ENCODE measurements at regions not wholly inside any gene's neighbourhood (a gene's known extent, or its start where the extent isn't known, plus 50 kb on each side); places are given as distances from the start of the nearest gene placed in this dataset.

DNA sequence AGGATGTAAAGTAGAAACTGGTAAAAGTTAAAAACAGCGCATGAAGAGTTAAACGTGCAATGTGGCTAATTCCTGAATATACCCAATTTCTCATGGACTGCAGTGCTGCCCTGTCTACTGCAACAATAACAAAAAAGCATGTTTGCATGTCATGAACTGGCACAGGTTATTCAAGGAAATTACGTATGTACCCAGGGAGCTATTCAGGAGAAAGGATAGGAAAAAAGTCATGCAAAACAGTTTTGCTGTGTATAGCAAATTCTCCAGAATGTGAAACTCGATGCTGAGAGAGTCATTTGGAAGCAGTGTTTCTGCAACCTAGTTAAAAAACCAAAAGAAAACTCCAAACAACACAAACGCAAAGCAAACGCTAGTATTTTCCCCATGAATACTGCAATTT is 381.5 kb upstream of the PRKX start:
- TF ChIP-seq ZFX (IDR thresholded peaks at IDR 0.05; ENCODE audit: borderline replicate concordance), result no peak
- TF ChIP-seq, protein P1, sequence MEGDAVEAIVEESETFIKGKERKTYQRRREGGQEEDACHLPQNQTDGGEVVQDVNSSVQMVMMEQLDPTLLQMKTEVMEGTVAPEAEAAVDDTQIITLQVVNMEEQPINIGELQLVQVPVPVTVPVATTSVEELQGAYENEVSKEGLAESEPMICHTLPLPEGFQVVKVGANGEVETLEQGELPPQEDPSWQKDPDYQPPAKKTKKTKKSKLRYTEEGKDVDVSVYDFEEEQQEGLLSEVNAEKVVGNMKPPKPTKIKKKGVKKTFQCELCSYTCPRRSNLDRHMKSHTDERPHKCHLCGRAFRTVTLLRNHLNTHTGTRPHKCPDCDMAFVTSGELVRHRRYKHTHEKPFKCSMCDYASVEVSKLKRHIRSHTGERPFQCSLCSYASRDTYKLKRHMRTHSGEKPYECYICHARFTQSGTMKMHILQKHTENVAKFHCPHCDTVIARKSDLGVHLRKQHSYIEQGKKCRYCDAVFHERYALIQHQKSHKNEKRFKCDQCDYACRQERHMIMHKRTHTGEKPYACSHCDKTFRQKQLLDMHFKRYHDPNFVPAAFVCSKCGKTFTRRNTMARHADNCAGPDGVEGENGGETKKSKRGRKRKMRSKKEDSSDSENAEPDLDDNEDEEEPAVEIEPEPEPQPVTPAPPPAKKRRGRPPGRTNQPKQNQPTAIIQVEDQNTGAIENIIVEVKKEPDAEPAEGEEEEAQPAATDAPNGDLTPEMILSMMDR (IDR thresholded peaks at IDR 0.05), result no peak

DNA sequence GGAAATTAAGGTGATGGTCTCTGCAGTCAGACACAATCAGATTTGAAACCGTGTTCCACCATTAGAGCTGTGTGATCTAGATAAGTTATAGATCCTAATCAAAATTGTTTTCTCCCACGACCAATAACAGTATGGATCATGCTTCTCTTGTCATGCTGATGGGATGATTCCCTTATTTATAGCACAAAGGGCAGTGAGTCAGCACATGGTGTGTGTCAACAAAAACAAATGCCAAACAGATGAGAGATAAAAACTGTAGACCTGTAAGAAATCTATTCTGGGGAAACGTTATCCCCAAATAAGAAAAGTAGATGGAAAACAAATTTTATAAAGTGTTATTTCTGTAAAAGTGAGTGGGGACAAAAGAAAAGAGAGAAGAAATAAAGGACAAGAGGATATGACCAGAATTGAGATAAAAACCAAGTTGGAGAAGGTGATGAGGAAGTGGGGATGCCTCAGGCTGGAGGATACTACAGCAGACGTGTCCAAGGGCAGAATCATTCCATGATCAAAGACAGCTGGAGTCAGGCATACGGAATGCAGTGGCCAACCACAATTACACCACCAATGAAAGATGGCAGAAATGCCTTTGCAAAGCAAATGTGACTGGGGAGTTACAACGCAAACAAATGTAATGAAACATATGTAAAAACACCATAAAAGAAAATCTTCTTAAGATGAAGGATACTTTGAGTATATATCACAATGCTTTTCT is 377.8 kb upstream of the PRKX start:
- H3K27ac ChIP-seq, result no peak overlapping the region
- no peak for TF ChIP-seq ZFX (IDR thresholded peaks at IDR 0.05; ENCODE audit: borderline replicate concordance)
- TF ChIP-seq, protein P1 (IDR thresholded peaks at IDR 0.05), result no peak

More for the DNA sequence above, 381.5 kb upstream of the PRKX start:
- H3K27ac ChIP-seq, result no peak overlapping the region

DNA sequence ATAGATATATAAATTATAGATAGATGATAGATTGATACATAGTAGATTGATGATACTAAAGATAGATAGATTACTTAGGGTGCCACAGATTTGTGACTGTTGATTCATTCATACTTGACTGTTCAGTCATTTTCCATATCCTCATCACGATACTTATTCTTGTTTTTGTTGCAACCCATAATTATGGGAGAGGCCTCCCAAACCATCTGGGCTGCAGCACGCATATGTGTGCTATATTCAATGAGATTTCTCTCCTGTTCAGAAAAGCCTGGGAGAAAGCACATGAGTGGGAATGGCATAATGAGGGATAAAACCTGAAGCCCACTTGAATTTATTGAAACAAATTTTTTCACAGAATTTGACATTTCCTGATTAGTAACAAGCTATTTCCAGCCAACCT is 346.4 kb upstream of the PRKX start:
- TF ChIP-seq, protein P1 (IDR thresholded peaks at IDR 0.05), result no peak
- no peak for TF ChIP-seq ZFX (IDR thresholded peaks at IDR 0.05; ENCODE audit: borderline replicate concordance)
- no peak overlapping the region for H3K27ac ChIP-seq

DNA sequence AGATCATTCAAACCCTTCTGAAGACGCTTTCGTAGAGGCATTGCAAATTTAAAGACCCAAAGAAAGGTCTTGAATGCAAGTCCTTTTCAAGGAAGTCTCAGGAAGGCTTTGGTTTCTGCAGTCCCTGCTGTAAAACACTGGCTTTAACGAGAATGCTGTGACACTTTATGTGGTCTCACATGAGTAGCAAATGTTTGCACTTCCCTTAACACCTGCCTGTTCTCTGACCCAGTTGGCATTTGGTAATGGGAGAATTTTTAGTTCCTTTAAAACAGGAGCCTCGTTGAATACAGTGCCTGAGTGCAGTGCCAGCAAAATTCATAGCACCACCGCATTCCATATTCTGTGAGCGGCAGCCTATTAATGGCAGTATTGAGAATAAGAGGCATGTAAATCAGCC is 330.5 kb upstream of the PRKX start:
- H3K27ac ChIP-seq, result no peak overlapping the region
- TF ChIP-seq ZFX (IDR thresholded peaks at IDR 0.05; ENCODE audit: borderline replicate concordance), result no peak
- TF ChIP-seq, protein P1 (IDR thresholded peaks at IDR 0.05), result no peak

DNA sequence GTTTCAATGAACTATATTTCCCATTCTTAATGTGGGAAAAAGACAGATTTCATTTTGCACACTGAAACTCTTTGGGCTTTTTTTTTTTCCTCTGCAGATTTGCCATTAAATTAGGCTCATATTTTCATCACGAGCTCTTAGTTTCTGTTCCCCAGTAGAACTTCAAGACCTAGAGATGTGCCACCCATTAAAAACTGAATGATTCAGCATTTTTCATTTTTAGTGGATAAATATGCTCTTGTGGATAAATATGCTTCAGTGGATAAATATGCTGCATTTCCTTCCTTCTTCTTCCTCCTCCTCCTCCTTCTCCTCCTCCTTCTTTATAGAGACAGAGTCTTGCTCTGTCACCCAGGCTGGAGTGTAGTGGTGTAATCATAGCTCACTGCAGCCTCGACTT is 322.4 kb upstream of the PRKX start:
- no peak overlapping the region for H3K27ac ChIP-seq
- TF ChIP-seq ZFX (IDR thresholded peaks at IDR 0.05; ENCODE audit: borderline replicate concordance), result no peak
- TF ChIP-seq, protein P1 (IDR thresholded peaks at IDR 0.05), result no peak

DNA sequence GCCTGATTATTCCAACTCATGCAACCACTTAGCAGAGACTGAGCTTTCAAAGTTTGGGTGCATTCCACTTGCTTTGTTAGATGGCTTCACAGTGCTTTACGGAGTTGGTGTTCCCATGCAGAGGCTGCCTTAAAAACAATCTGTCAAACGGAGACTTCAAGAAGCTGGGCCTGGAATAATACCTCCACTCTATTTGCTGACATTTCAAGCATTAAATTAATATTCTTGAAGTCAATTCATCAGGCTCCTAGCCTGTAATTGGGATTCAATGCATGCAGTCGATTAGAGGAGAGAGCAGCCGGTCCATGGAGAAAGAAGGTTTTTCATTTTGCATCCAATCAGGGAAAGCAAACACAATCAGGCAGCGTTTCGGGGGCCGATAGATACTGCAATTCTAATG is 314.7 kb upstream of the PRKX start:
- H3K27ac ChIP-seq, result no peak overlapping the region
- TF ChIP-seq ZFX (IDR thresholded peaks at IDR 0.05; ENCODE audit: borderline replicate concordance), result no peak
- TF ChIP-seq, protein P1 (IDR thresholded peaks at IDR 0.05), result no peak

DNA sequence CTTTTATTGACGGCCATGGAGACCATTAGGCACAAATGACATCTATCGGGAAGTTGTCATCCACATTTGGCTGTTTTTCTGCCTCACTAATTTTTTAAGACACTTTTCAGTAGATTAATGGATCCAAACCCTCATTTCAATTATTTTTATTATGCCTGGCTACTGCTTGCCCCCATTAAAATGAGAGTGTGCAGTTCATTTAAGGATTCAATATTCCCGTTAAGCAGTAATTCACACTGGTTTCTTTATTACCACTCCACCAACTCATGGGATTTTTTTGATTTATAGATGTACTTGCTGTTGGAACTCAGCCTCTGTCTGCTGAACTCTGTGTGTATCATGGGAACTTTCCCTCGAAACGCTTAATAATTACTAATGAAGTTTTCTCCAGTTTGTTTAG is 291.8 kb upstream of the PRKX start:
- H3K27ac ChIP-seq, result no peak overlapping the region
- no peak for TF ChIP-seq ZFX (IDR thresholded peaks at IDR 0.05; ENCODE audit: borderline replicate concordance)
- TF ChIP-seq, protein P1 (IDR thresholded peaks at IDR 0.05), result no peak
